Uterus (tissue), 3 donors: ENCODE measurements at regions not wholly inside any gene's neighbourhood (a gene's known extent, or its start where the extent isn't known, plus 50 kb on each side); places are given as distances from the start of the nearest gene placed in this dataset.

Source experiments
- DNase-seq, 2 donors: peaks; one replicate each; pipeline ENCODE4 v3.0.0-alpha.2; 2019 to 2020
- H3K27ac ChIP-seq, 2 donors: fragments of 200-600 bp; sonication (generic); 1 replicate in 1 of 2; 2 replicates in 1 of 2; pipeline ENCODE4 v1.5.1; 2016 to 2018
- H3K27me3 ChIP-seq, 2 donors: fragments of 200-600 bp; sonication (generic); one replicate each; pipeline ENCODE4 v1.5.1; 2018 to 2019; ENCODE audit warnings: control low read depth in 1 of 2
- H3K36me3 ChIP-seq, 2 donors: fragments of 200-600 bp; sonication (generic); one replicate each; pipeline ENCODE4 v1.5.1; 2019; ENCODE audit warnings: control low read depth in 1 of 2
- H3K4me1 ChIP-seq, 2 donors: fragments of 200-600 bp; sonication (generic); one replicate each; pipeline ENCODE4 v1.5.1; 2018 to 2019; ENCODE audit warnings: control low read depth in 1 of 2
- H3K4me3 ChIP-seq, 2 donors: fragments of 200-600 bp; sonication (generic); 1 replicate in 1 of 2; 2 replicates in 1 of 2; pipeline ENCODE4 v1.5.1; 2018 to 2019; ENCODE audit warnings: mild to moderate bottlenecking in 1 of 2
- H3K9me3 ChIP-seq, 2 donors: fragments of 200-600 bp; sonication (generic); one replicate each; pipeline ENCODE4 v1.5.1; 2019; ENCODE audit warnings: control low read depth in 1 of 2
- CTCF ChIP-seq, 4 experiments: fragments of 200-600 bp in 2 of 4; fragments of 450-650 bp in 2 of 4; sonication (generic) in 2 of 4; IDR thresholded peaks; one replicate each; pipeline ENCODE4 v1.5.1; 2016 to 2019; ENCODE audit warnings: antibody characterized with exemption in 4 of 4, mild to moderate bottlenecking in 2 of 4, moderate library complexity in 1 of 4
- POLR2A ChIP-seq, 2 donors: fragments of 450-650 bp; IDR thresholded peaks; one replicate each; pipeline ENCODE4 v1.6.1; 2016; ENCODE audit warnings: antibody characterized with exemption in 2 of 2, mild to moderate bottlenecking in 1 of 2, moderate library complexity in 1 of 2
- intact Hi-C: fragments of 100-400 bp; cut with DNase I; formaldehyde crosslinking; loops from one replicate; pipeline ENCODE4 v1.15.1; 2023; ENCODE audit warnings: low total_unique reads
- donor health status: DM: yes; HTN: yes; CAD: no.

GRCh38 chr12:25023808-25024207 lies 74.9 kb upstream of the BCAT1 start:
- H3K27me3 ChIP-seq = no peaks in the 10 kb centered on the region
- no peak overlapping the region for H3K27ac ChIP-seq
- H3K4me1 ChIP-seq = no peaks in the 10 kb centered on the region
- H3K9me3 ChIP-seq = no peaks in the 10 kb centered on the region
- TF ChIP-seq CTCF (IDR thresholded peaks at IDR 0.05) = no peak
- no peak for TF ChIP-seq POLR2A (IDR thresholded peaks at IDR 0.05)
- no peaks in the 10 kb centered on the region for H3K36me3 ChIP-seq
- DNase-seq = no peak
- H3K4me3 ChIP-seq = no peak overlapping the region
- intact Hi-C loops = no loop called here

- intact Hi-C loops = no loop called here
- DNase-seq = no peak
- Histone ChIP-seq H3K36me3 (no peaks in the 10 kb centered on the region), H3K27ac (no peak overlapping the region), H3K9me3 (no peaks in the 10 kb centered on the region), H3K4me1 (no peaks in the 10 kb centered on the region), H3K27me3 (no peaks in the 10 kb centered on the region), H3K4me3 (no peak overlapping the region)
- TF ChIP-seq CTCF (IDR thresholded peaks at IDR 0.05) (no peak), POLR2A (IDR thresholded peaks at IDR 0.05) (no peak)
These were observed 71.8 kb upstream of the BCAT1 start for GRCh38 chr12:25020621-25021243.

- no peak for TF ChIP-seq POLR2A (IDR thresholded peaks at IDR 0.05)
- TF ChIP-seq CTCF (IDR thresholded peaks at IDR 0.05) = no peak
- Histone ChIP-seq H3K4me3 (no peak overlapping the region), H3K4me1 (no peaks in the 10 kb centered on the region), H3K27me3 (no peaks in the 10 kb centered on the region), H3K9me3 (no peaks in the 10 kb centered on the region), H3K27ac (no peak overlapping the region), H3K36me3 (no peaks in the 10 kb centered on the region)
- intact Hi-C loops = no loop called here
- no peak for DNase-seq
These were observed 69.2 kb upstream of the BCAT1 start for GRCh38 chr12:25018146-25018545.

GRCh38 chr12:25017336-25017735 lies 68.4 kb upstream of the BCAT1 start:
- TF ChIP-seq POLR2A (IDR thresholded peaks at IDR 0.05) (no peak), CTCF (IDR thresholded peaks at IDR 0.05) (no peak)
- Histone ChIP-seq H3K36me3 (no peaks in the 10 kb centered on the region), H3K27ac (no peak overlapping the region), H3K27me3 (no peaks in the 10 kb centered on the region), H3K9me3 (no peaks in the 10 kb centered on the region), H3K4me3 (no peak overlapping the region), H3K4me1 (no peaks in the 10 kb centered on the region)
- intact Hi-C loops = no loop called here
- no peak for DNase-seq

GRCh38 chr12:25014961-25015360 lies 66.1 kb upstream of the BCAT1 start:
- no peak for DNase-seq
- TF ChIP-seq POLR2A (IDR thresholded peaks at IDR 0.05) = no peak
- TF ChIP-seq CTCF (IDR thresholded peaks at IDR 0.05) = no peak
- no peaks in the 10 kb centered on the region for H3K9me3 ChIP-seq
- no peaks in the 10 kb centered on the region for H3K27me3 ChIP-seq
- intact Hi-C loops = no loop called here
- H3K27ac ChIP-seq = no peak overlapping the region
- H3K4me3 ChIP-seq = no peak overlapping the region
- no peaks in the 10 kb centered on the region for H3K36me3 ChIP-seq
- no peaks in the 10 kb centered on the region for H3K4me1 ChIP-seq
